GM19238 (cell line): ENCODE measurements at regions not wholly inside any gene's neighbourhood (a gene's known extent, or its start where the extent isn't known, plus 50 kb on each side); places are given as distances from the start of the nearest gene placed in this dataset.
"Not testable (repeated sequence)": the region's sequence is repeated elsewhere in the genome, so short reads cannot be mapped to it uniquely, and the experiment has no call there.

Experiments used
- DNase-seq: peaks from one replicate; pipeline ENCODE4 v3.0.0; 2011; ENCODE audit warnings: low spot score; ENCODE audit not compliant: insufficient read length

GRCh38 chr5:117738571-117738970, 1163.9 kb upstream of the SEMA6A start:
- no peak for DNase-seq

- no peak for DNase-seq
These were observed 1162.1 kb upstream of the SEMA6A start for GRCh38 chr5:117736698-117737097.

GRCh38 chr5:117734056-117734455, 1159.4 kb upstream of the SEMA6A start:
- no peak for DNase-seq

GRCh38 chr5:117733051-117733450, 1158.4 kb upstream of the SEMA6A start:
- no peak for DNase-seq

- no peak for DNase-seq
These were observed 1157.6 kb upstream of the SEMA6A start for GRCh38 chr5:117732264-117732663.

- DNase-seq, result no peak
These were observed 1156.8 kb upstream of the SEMA6A start for GRCh38 chr5:117731446-117731845.

- not testable (repeated sequence) for DNase-seq
These were observed 1146.2 kb upstream of the SEMA6A start for GRCh38 chr5:117720784-117721183.

- DNase-seq, result no peak
These were observed 1144.8 kb upstream of the SEMA6A start for GRCh38 chr5:117719413-117719812.

- no peak for DNase-seq
These were observed 1139.1 kb upstream of the SEMA6A start for GRCh38 chr5:117713585-117714198.

- DNase-seq, result no peak
These were observed 1126.4 kb upstream of the SEMA6A start for GRCh38 chr5:117701062-117701461.

- no peak for DNase-seq
These were observed 1118.0 kb upstream of the SEMA6A start for GRCh38 chr5:117692606-117693005.

GRCh38 chr5:117691081-117691870, 1116.7 kb upstream of the SEMA6A start:
- no peak for DNase-seq

GRCh38 chr5:117690612-117691011, 1116.0 kb upstream of the SEMA6A start:
- DNase-seq, result no peak

GRCh38 chr5:117686926-117687325, 1112.3 kb upstream of the SEMA6A start:
- DNase-seq, result no peak

- no peak for DNase-seq
These were observed 1107.8 kb upstream of the SEMA6A start for GRCh38 chr5:117682416-117682815.

- no peak for DNase-seq
These were observed 1107.0 kb upstream of the SEMA6A start for GRCh38 chr5:117681431-117682254.

- no peak for DNase-seq
These were observed 1105.8 kb upstream of the SEMA6A start for GRCh38 chr5:117680426-117680825.

- no peak for DNase-seq
These were observed 1104.4 kb upstream of the SEMA6A start for GRCh38 chr5:117679046-117679445.

- DNase-seq, result no peak
These were observed 1101.0 kb upstream of the SEMA6A start for GRCh38 chr5:117675646-117676045.

- no peak for DNase-seq
These were observed 1096.9 kb upstream of the SEMA6A start for GRCh38 chr5:117671551-117671950.

- DNase-seq, result no peak
These were observed 1092.5 kb upstream of the SEMA6A start for GRCh38 chr5:117667105-117667504.

- no peak for DNase-seq
These were observed 1090.5 kb upstream of the SEMA6A start for GRCh38 chr5:117665121-117665520.
